LNCaP clone FGC (cell line): ENCODE measurements at regions not wholly inside any gene's neighbourhood (a gene's known extent, or its start where the extent isn't known, plus 50 kb on each side); places are given as distances from the start of the nearest gene placed in this dataset.

Source experiments
- DNase-seq: peaks from one replicate; pipeline ENCODE4 v3.0.0-alpha.2; 2011; ENCODE audit warnings: low read depth
- H3K4me3 ChIP-seq: 2 replicates; pipeline ENCODE4 v1.5.1; 2011; ENCODE audit warnings: mild to moderate bottlenecking, low read depth, low read length, control low read depth
- CTCF ChIP-seq: IDR thresholded peaks from 2 replicates; pipeline ENCODE4 v1.5.1; 2012; ENCODE audit warnings: mild to moderate bottlenecking; ENCODE audit not compliant: control insufficient read depth, insufficient read depth; ENCODE audit errors: extremely low read depth

- DNase-seq: peak; percentile 60
- H3K4me3 ChIP-seq: no peak overlapping the region
- TF ChIP-seq CTCF: no peak
Measured at GRCh38 chr13:109309625-109310363, 476.6 kb downstream of the IRS2 start.

- no peak for DNase-seq
- H3K4me3 ChIP-seq: no peak overlapping the region
- TF ChIP-seq CTCF: no peak
Measured at GRCh38 chr13:109307027-109307426, 479.4 kb downstream of the IRS2 start.

GRCh38 chr13:109301726-109302125, 484.7 kb downstream of the IRS2 start:
- no peak overlapping the region for H3K4me3 ChIP-seq
- no peak for DNase-seq
- no peak for TF ChIP-seq CTCF

GRCh38 chr13:109301276-109301675, 485.1 kb downstream of the IRS2 start:
- TF ChIP-seq CTCF: no peak
- DNase-seq: no peak
- no peak overlapping the region for H3K4me3 ChIP-seq

- H3K4me3 ChIP-seq: no peak overlapping the region
- no peak for TF ChIP-seq CTCF
- no peak for DNase-seq
Measured at GRCh38 chr13:109297628-109298027, 488.8 kb downstream of the IRS2 start.

- no peak for TF ChIP-seq CTCF
- no peak overlapping the region for H3K4me3 ChIP-seq
- DNase-seq: no peak
Measured at GRCh38 chr13:109293166-109293565, 493.2 kb downstream of the IRS2 start.

- no peak for TF ChIP-seq CTCF
- no peak overlapping the region for H3K4me3 ChIP-seq
- no peak for DNase-seq
Measured at GRCh38 chr13:109288151-109288709, 498.2 kb downstream of the IRS2 start.
